Ovary (tissue), 3 donors: ENCODE measurements at regions not wholly inside any gene's neighbourhood (a gene's known extent, or its start where the extent isn't known, plus 50 kb on each side); places are given as distances from the start of the nearest gene placed in this dataset.

Source experiments
- CTCF ChIP-seq, 3 donors: fragments of 450-650 bp in 2 of 3; fragments of 200-600 bp in 1 of 3; IDR thresholded peaks; one replicate each; pipeline versions ENCODE4 v1.5.1 to v1.8.0; 2016 to 2022; ENCODE audit warnings: antibody characterized with exemption in 3 of 3, mild to moderate bottlenecking in 1 of 3
- EP300 ChIP-seq: sonication (generic); formaldehyde crosslinking; IDR thresholded peaks from one replicate; pipeline ENCODE4 v1.6.1; 2017; ENCODE audit warnings: antibody characterized with exemption
- POLR2A ChIP-seq: fragments of 450-650 bp; IDR thresholded peaks from one replicate; pipeline ENCODE4 v1.6.1; 2017; ENCODE audit warnings: antibody characterized with exemption, mild to moderate bottlenecking, moderate library complexity
- donor health status: DM: no; HTN: no; CAD: no.

GRCh38 chr2:8337321-8337720 lies 344.5 kb upstream of the ID2 start:
- TF ChIP-seq CTCF (IDR thresholded peaks at IDR 0.05) = no peak
- TF ChIP-seq POLR2A = no peak
- TF ChIP-seq EP300 = no peak
